MM.1S (cell line): ENCODE measurements at regions not wholly inside any gene's neighbourhood (a gene's known extent, or its start where the extent isn't known, plus 50 kb on each side); places are given as distances from the start of the nearest gene placed in this dataset.

Experiments
- DNase-seq: peaks from one replicate; pipeline ENCODE4 v3.0.0-alpha.2; 2015
- H2AFZ ChIP-seq: fragments of 300-600 bp; sonication (generic); 2 replicates; pipeline ENCODE4 v1.6.0; 2016; ENCODE audit warnings: antibody characterized with exemption, low read length
- H3F3A ChIP-seq: fragments of 300-600 bp; sonication (generic); 2 replicates; pipeline ENCODE4 v1.6.1; 2016; ENCODE audit warnings: mild to moderate bottlenecking, antibody characterized with exemption, low read length, moderate library complexity, mixed read lengths; ENCODE audit not compliant: insufficient read depth
- H3K27ac ChIP-seq: fragments of 300-600 bp; sonication (generic); 2 replicates; pipeline ENCODE4 v1.5.1; 2016; ENCODE audit warnings: mild to moderate bottlenecking, low read length
- H3K27me3 ChIP-seq: fragments of 300-600 bp; sonication (generic); replicated peaks from 2 replicates; pipeline ENCODE4 v1.6.0; 2016; ENCODE audit warnings: low read length; ENCODE audit not compliant: insufficient read depth
- H3K36me3 ChIP-seq: fragments of 300-600 bp; sonication (generic); replicated peaks from 2 replicates; pipeline ENCODE4 v1.6.1; 2016; ENCODE audit warnings: mild to moderate bottlenecking, low read length, mixed read lengths; ENCODE audit not compliant: insufficient read depth
- H3K4me1 ChIP-seq: fragments of 300-600 bp; sonication (generic); 2 replicates; pipeline ENCODE4 v1.6.1; 2016; ENCODE audit warnings: low read length, mixed read lengths
- H3K4me2 ChIP-seq: fragments of 300-600 bp; sonication (generic); 2 replicates; pipeline ENCODE4 v1.6.0; 2016; ENCODE audit warnings: low read depth, low read length
- H3K4me3 ChIP-seq: fragments of 300-600 bp; sonication (generic); 2 replicates; pipeline ENCODE4 v1.5.1; 2016; ENCODE audit warnings: low read length, mixed read lengths
- H3K79me2 ChIP-seq: fragments of 300-600 bp; sonication (generic); 2 replicates; pipeline ENCODE4 v1.6.1; 2016; ENCODE audit warnings: mixed run types, low read length, mixed read lengths
- H3K9ac ChIP-seq: fragments of 300-600 bp; sonication (generic); 2 replicates; pipeline ENCODE4 v1.6.1; 2016; ENCODE audit warnings: low read length, mixed read lengths
- H3K9me2 ChIP-seq: fragments of 300-600 bp; sonication (generic); replicated peaks from 2 replicates; pipeline ENCODE4 v1.6.1; 2016; ENCODE audit warnings: mild to moderate bottlenecking, low read length, mixed read lengths; ENCODE audit not compliant: insufficient read depth
- H3K9me3 ChIP-seq: fragments of 300-600 bp; sonication (generic); replicated peaks from 2 replicates; pipeline ENCODE4 v1.6.1; 2016; ENCODE audit warnings: mild to moderate bottlenecking, low read length, mixed read lengths; ENCODE audit not compliant: insufficient read depth
- H4K20me1 ChIP-seq: fragments of 300-600 bp; sonication (generic); 2 replicates; pipeline ENCODE4 v1.6.1; 2016; ENCODE audit warnings: mild to moderate bottlenecking, low read length, moderate library complexity, mixed read lengths; ENCODE audit not compliant: insufficient read depth
- CTCF ChIP-seq: fragments of 300-600 bp; sonication (generic); IDR thresholded peaks from 2 replicates; pipeline ENCODE4 v1.5.1; 2016; ENCODE audit warnings: antibody characterized with exemption, low read length, mixed read lengths
- EZH2 ChIP-seq: fragments of 300-600 bp; sonication (generic); optimal IDR thresholded peaks from 2 replicates; pipeline ENCODE3; 2017; ENCODE audit warnings: low read depth, mild to moderate bottlenecking, antibody characterized with exemption, low read length, mixed read lengths
- EZH2phosphoT487 ChIP-seq: fragments of 300-600 bp; sonication (generic); IDR thresholded peaks from 2 replicates; pipeline ENCODE4 v1.6.1; 2018; ENCODE audit warnings: antibody characterized with exemption, low read length

DNA sequence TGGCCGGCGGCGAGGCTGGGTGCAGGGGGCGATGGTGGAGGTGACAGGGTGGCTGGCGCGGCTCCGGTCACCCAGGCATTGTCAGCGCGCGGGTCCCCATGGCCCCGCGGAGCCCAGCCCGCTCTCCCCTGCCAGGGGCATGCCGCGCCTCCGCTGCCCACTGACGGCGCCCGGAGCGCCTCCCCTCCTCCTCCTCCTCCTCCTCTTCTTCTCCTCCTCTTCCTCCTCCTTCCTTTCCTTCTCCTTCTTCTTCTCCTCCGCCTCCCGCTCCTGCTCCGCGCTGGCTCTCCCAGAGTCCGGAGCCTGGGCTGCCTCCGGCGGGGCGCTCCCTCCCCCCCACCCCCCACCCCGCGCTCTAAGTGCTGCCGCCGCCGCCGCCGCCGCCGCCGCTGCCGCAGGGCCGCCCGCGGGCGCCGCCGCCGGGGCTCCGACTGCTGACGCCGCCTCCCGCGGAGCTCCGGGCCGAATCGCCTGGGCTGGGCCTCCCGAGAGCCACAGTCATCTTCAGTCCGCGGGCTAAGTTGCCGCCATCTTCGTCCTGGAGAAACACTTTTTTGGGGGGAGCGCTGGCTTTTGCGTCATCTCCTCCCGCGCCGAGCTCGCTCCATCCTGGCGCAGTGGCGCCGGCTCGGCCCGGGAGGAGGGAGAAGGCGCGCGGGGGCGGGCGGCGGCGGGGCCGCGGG is 348.3 kb downstream of the LIG4 start:
- Histone ChIP-seq H3F3A (no peaks in the 10 kb centered on the region), H3K4me1 (no peaks in the 10 kb centered on the region), H4K20me1 (no peaks in the 10 kb centered on the region), H3K79me2 (no peaks in the 10 kb centered on the region), H3K4me2 (no peak overlapping the region), H3K27ac (no peak overlapping the region), H3K9me3 (no peaks in the 10 kb centered on the region), H3K9ac (no peak overlapping the region), H3K4me3 (no peak overlapping the region), H3K27me3 (no peaks in the 10 kb centered on the region), H3K36me3 (no peaks in the 10 kb centered on the region), H2AFZ (no peak overlapping the region), H3K9me2 (no peaks in the 10 kb centered on the region)
- no peak for TF ChIP-seq EZH2phosphoT487
- no peak for TF ChIP-seq CTCF
- no peak for TF ChIP-seq EZH2
- DNase-seq: no peak

- H3K4me2 ChIP-seq: no peak overlapping the region
- H3K36me3 ChIP-seq: no peaks in the 10 kb centered on the region
- H3K9ac ChIP-seq: no peak overlapping the region
- H3K4me3 ChIP-seq: no peak overlapping the region
- no peaks in the 10 kb centered on the region for H4K20me1 ChIP-seq
- no peaks in the 10 kb centered on the region for H3K79me2 ChIP-seq
- H3K27ac ChIP-seq: no peak overlapping the region
- H3F3A ChIP-seq: no peaks in the 10 kb centered on the region
- no peaks in the 10 kb centered on the region for H3K4me1 ChIP-seq
- H3K9me2 ChIP-seq: no peaks in the 10 kb centered on the region
- no peaks in the 10 kb centered on the region for H3K27me3 ChIP-seq
- H2AFZ ChIP-seq: no peak overlapping the region
- DNase-seq: no peak
- H3K9me3 ChIP-seq: no peaks in the 10 kb centered on the region
- TF ChIP-seq EZH2phosphoT487 (no peak), CTCF (no peak), EZH2 (no peak)
Measured at GRCh38 chr13:107866032-107866940, 349.1 kb downstream of the LIG4 start.

DNA sequence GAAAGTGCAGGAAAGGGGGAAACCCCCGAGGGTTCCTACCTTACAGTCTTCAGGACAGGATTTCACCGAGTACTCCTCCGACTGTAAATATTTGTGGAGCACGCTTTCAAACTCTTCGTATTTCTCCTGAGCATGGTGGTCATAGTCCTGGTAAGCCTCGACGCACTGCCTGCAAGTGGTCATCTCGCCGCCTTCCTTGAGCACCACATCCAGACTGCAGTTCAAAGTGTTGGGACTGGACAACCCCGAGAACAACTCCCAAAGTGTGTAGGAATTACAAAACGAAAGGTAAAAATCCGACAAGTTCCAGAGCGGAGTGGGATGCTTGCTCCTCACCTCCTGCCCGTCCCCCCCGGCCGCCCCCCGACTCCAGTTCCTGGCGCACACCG is 349.7 kb downstream of the LIG4 start:
- no peak overlapping the region for H2AFZ ChIP-seq
- H4K20me1 ChIP-seq: no peaks in the 10 kb centered on the region
- no peak for TF ChIP-seq EZH2phosphoT487
- no peak for TF ChIP-seq EZH2
- no peak for TF ChIP-seq CTCF
- H3F3A ChIP-seq: no peaks in the 10 kb centered on the region
- no peaks in the 10 kb centered on the region for H3K9me2 ChIP-seq
- no peak overlapping the region for H3K9ac ChIP-seq
- DNase-seq: no peak
- no peaks in the 10 kb centered on the region for H3K27me3 ChIP-seq
- no peak overlapping the region for H3K4me2 ChIP-seq
- H3K4me3 ChIP-seq: no peak overlapping the region
- H3K27ac ChIP-seq: no peak overlapping the region
- H3K9me3 ChIP-seq: no peaks in the 10 kb centered on the region
- no peaks in the 10 kb centered on the region for H3K36me3 ChIP-seq
- no peaks in the 10 kb centered on the region for H3K4me1 ChIP-seq
- no peaks in the 10 kb centered on the region for H3K79me2 ChIP-seq
